Renal cortex interstitium (tissue), 11 donors: ENCODE measurements at regions not wholly inside any gene's neighbourhood (a gene's known extent, or its start where the extent isn't known, plus 50 kb on each side); places are given as distances from the start of the nearest gene placed in this dataset.

Experiments used
- DNase-seq, 11 donors: peaks; one replicate each; pipeline ENCODE4 v3.0.0-alpha.2; 2013; ENCODE audit warnings: low read depth in 9 of 11, low spot score in 4 of 11; ENCODE audit errors: extremely low read depth in 1 of 11

- no peak for DNase-seq
Measured at GRCh38 chr12:124505001-124505818, 62.2 kb downstream of the NCOR2 start.

GRCh38 chr12:124504273-124505000, 63.0 kb downstream of the NCOR2 start:
- DNase-seq, result no peak

GRCh38 chr12:124503305-124503704, 64.1 kb downstream of the NCOR2 start:
- DNase-seq, result no peak

- no peak for DNase-seq
Measured at GRCh38 chr12:124502379-124502778, 65.0 kb downstream of the NCOR2 start.

- DNase-seq, result no peak
Measured at GRCh38 chr12:124501827-124502226, 65.6 kb downstream of the NCOR2 start.

- DNase-seq, result no peak
Measured at GRCh38 chr12:124501112-124501561, 66.3 kb downstream of the NCOR2 start.

GRCh38 chr12:124499898-124500244, 67.5 kb downstream of the NCOR2 start:
- no peak for DNase-seq

GRCh38 chr12:124499190-124499753, 68.1 kb downstream of the NCOR2 start:
- DNase-seq, result no peak

GRCh38 chr12:124498275-124499189, 68.9 kb downstream of the NCOR2 start:
- DNase-seq, result no peak

- peak in 3 of 11 donors; percentile 71 to 76 (median 75) for DNase-seq
Measured at GRCh38 chr12:124497658-124498057, 69.8 kb downstream of the NCOR2 start.

GRCh38 chr12:124497039-124497438, 70.4 kb downstream of the NCOR2 start:
- DNase-seq, result no peak

- DNase-seq, result no peak
Measured at GRCh38 chr12:124496584-124496983, 70.8 kb downstream of the NCOR2 start.

GRCh38 chr12:124495194-124495983, 72.0 kb downstream of the NCOR2 start:
- DNase-seq, result no peak

GRCh38 chr12:124494751-124495129, 72.7 kb downstream of the NCOR2 start:
- DNase-seq, result no peak

GRCh38 chr12:124493809-124494750, 73.3 kb downstream of the NCOR2 start:
- no peak for DNase-seq

GRCh38 chr12:124492879-124493808, 74.3 kb downstream of the NCOR2 start:
- DNase-seq, result no peak
